HepG2 (cell line): ENCODE measurements at regions not wholly inside any gene's neighbourhood (a gene's known extent, or its start where the extent isn't known, plus 50 kb on each side); places are given as distances from the start of the nearest gene placed in this dataset.

ENCODE experiments used
- ATAC-seq: fragments of 200-7000 bp; cut with Tn5 transposase; 3 replicates; pipeline ENCODE4 v1.9.1; 2020; ENCODE audit warnings: mild to moderate bottlenecking, moderate library complexity
- BruUV-seq: library from RNA; stranded (reverse); fragments of 400-500 nt; replicated peaks from 2 replicates; lab custom pipeline; 2021; lab: Mats Ljungman, UMichigan
- CTCF ChIA-PET: fragments of 300-600 bp; formaldehyde crosslinking; extraction: SDS; loops from one replicate; lab custom pipeline; 2021; ENCODE audit warnings: low total read pairs, inconsistent platforms, low intra/inter-chr PET ratio; lab: Yijun Ruan, JAX
- POLR2A ChIA-PET: fragments of 350-600 bp; sonication (Branson Sonifier 250); formaldehyde crosslinking; loops from one replicate; lab custom pipeline; 2020; ENCODE audit warnings: antibody characterized with exemption, inconsistent platforms; lab: Yijun Ruan, JAX
- DNase-seq: peaks from one replicate; pipeline ENCODE4 v3.0.0-alpha.2; 2015; ENCODE audit warnings: low spot score
- FAIRE-seq: peaks from 3 replicates; lab custom pipeline; 2011; peaks lifted over from hg19 to GRCh38; lab: Jason Lieb, UNC
- H2AFZ ChIP-seq: one replicate; pipeline ENCODE4 v1.6.1; 2011; ENCODE audit warnings: low read length, inconsistent platforms
- H3K27ac ChIP-seq: fragments of 300-600 bp; 3 replicates; pipeline ENCODE4 v1.8.0; 2011; ENCODE audit warnings: mixed run types, mild to moderate bottlenecking, mixed read lengths, low read length, inconsistent platforms; ENCODE audit not compliant: insufficient read depth; ENCODE audit errors: extremely low read length
- H3K27me3 ChIP-seq, 2 experiments: fragments of 200-600 bp in 1 of 2; 2 replicates in 1 of 2; 3 replicates in 1 of 2; pipeline versions ENCODE4 v1.6.0 to v1.8.0; 2011; ENCODE audit warnings: low read length in 2 of 2, mild to moderate bottlenecking in 2 of 2, moderate library complexity in 2 of 2, inconsistent platforms in 1 of 2; ENCODE audit not compliant: insufficient read depth in 2 of 2, control insufficient read depth in 1 of 2
- H3K36me3 ChIP-seq, 2 experiments: fragments of 200-600 bp in 1 of 2; replicated peaks in 1 of 2; 2 replicates in 1 of 2; 3 replicates in 1 of 2; pipeline versions ENCODE4 v1.5.1 to v1.8.0; 2011; ENCODE audit warnings: low read length in 2 of 2, inconsistent platforms in 1 of 2; ENCODE audit not compliant: insufficient read depth in 2 of 2, control insufficient read depth in 1 of 2
- H3K4me1 ChIP-seq: 2 replicates; pipeline ENCODE4 v1.5.1; 2012; ENCODE audit warnings: low read length, inconsistent platforms; ENCODE audit not compliant: insufficient read depth
- H3K4me2 ChIP-seq: 2 replicates; pipeline ENCODE4 v1.6.0; 2011; ENCODE audit warnings: low read depth, low read length, inconsistent platforms
- H3K4me3 ChIP-seq, 3 experiments: fragments of 200-600 bp in 1 of 3; sonication (generic), shearing (Covaris generic) in 1 of 3; replicated peaks in 1 of 3; 2 replicates each; pipeline ENCODE4 v1.5.1; 2011 to 2016; ENCODE audit warnings: low read length in 3 of 3, inconsistent platforms in 2 of 3, low read depth in 2 of 3, mild to moderate bottlenecking in 2 of 3, control low read depth in 1 of 3, mixed read lengths in 1 of 3; ENCODE audit not compliant: insufficient read depth in 1 of 3
- H3K79me2 ChIP-seq: one replicate; pipeline ENCODE4 v1.6.1; 2011; ENCODE audit warnings: low read length, inconsistent platforms; ENCODE audit not compliant: insufficient read depth
- H3K9ac ChIP-seq: 2 replicates; pipeline ENCODE4 v1.6.0; 2011; ENCODE audit warnings: mild to moderate bottlenecking, low read depth, low read length, inconsistent platforms; ENCODE audit not compliant: insufficient read depth
- H3K9me3 ChIP-seq: 2 replicates; pipeline ENCODE4 v1.5.1; 2012; ENCODE audit warnings: mild to moderate bottlenecking, low read length
- H4K20me1 ChIP-seq: 2 replicates; pipeline ENCODE4 v1.6.0; 2011; ENCODE audit warnings: inconsistent platforms, mild to moderate bottlenecking, low read length, moderate library complexity; ENCODE audit not compliant: insufficient read depth
- AGO1 ChIP-seq: fragments of 200-400 bp; formaldehyde crosslinking; IDR thresholded peaks from 2 replicates; pipeline ENCODE4 v1.6.1; 2017; ENCODE audit warnings: mild to moderate bottlenecking, low read depth, low read length, moderate library complexity; ENCODE audit not compliant: poor library complexity, severe bottlenecking
- ATF1 ChIP-seq: IDR thresholded peaks from 2 replicates; pipeline ENCODE4 v1.6.1; 2016; ENCODE audit warnings: mild to moderate bottlenecking, control low read depth
- HMG20B ChIP-seq: conservative IDR thresholded peaks from 2 replicates; pipeline ENCODE4 v1.6.1; 2016; ENCODE audit warnings: missing genetic modification reagents, missing compliant biosample characterization
- KDM2A ChIP-seq: sonication (generic); formaldehyde crosslinking; IDR thresholded peaks from 2 replicates; pipeline ENCODE4 v1.4.0; 2020; ENCODE audit warnings: low read depth, missing genetic modification reagents, borderline replicate concordance
- NRL ChIP-seq: sonication (generic); formaldehyde crosslinking; IDR thresholded peaks from 2 replicates; pipeline ENCODE4 v1.5.0; 2020; ENCODE audit warnings: missing genetic modification reagents, mild to moderate bottlenecking, moderate library complexity, borderline replicate concordance
- PAWR ChIP-seq: sonication (generic); formaldehyde crosslinking; IDR thresholded peaks from 2 replicates; pipeline ENCODE4 v1.4.0; 2020; ENCODE audit warnings: missing genetic modification reagents, mild to moderate bottlenecking, borderline replicate concordance
- RBFOX2 ChIP-seq: fragments of 200-400 bp; formaldehyde crosslinking; IDR thresholded peaks from 2 replicates; pipeline ENCODE4 v1.6.1; 2017; ENCODE audit warnings: low read depth, mild to moderate bottlenecking, low read length
- THAP11 ChIP-seq: IDR thresholded peaks from 2 replicates; pipeline ENCODE4 v1.6.1; 2016; ENCODE audit warnings: missing biosample characterization, missing genetic modification reagents
- ZC3H4 ChIP-seq: sonication (generic); formaldehyde crosslinking; IDR thresholded peaks from 2 replicates; pipeline ENCODE4 v1.4.0; 2020; ENCODE audit warnings: missing genetic modification reagents, borderline replicate concordance
- ZNF235 ChIP-seq: sonication (generic); formaldehyde crosslinking; IDR thresholded peaks from 2 replicates; pipeline ENCODE4 v1.8.1; 2023; ENCODE audit warnings: mild to moderate bottlenecking, missing genetic modification reagents, borderline replicate concordance
- ZNF556 ChIP-seq: sonication (generic); formaldehyde crosslinking; IDR thresholded peaks from 2 replicates; pipeline ENCODE4 v1.4.0; 2020; ENCODE audit warnings: mild to moderate bottlenecking, missing genetic modification reagents, borderline replicate concordance
- ZNF598 ChIP-seq: sonication (generic); formaldehyde crosslinking; IDR thresholded peaks from 2 replicates; pipeline ENCODE4 v1.5.1; 2020; ENCODE audit warnings: mild to moderate bottlenecking, missing genetic modification reagents, borderline replicate concordance
- whole genome bisulfite sequencing: methylation state at CpG from one replicate; pipeline ENCODE4 v1.1.6; 2017; ENCODE audit warnings: low lambda C conversion rate; 5-methylcytosine and 5-hydroxymethylcytosine counted together
- in situ Hi-C: cut with HindIII; loops from 2 replicates; pipeline ENCODE4 v1.10.0; 2017; ENCODE audit warnings: low pct_unique_long_range_greater_than_20kb; ENCODE audit not compliant: extremely low pct_ligation_motif_present
- intact Hi-C: fragments of 100-400 bp; cut with micrococcal nuclease; formaldehyde crosslinking; loops from one replicate; pipeline ENCODE4 v1.10.0; 2022; ENCODE audit not compliant: unreplicated experiment
- TF ChIP-seq, protein P1 (sequence below): sonication (generic); formaldehyde crosslinking; IDR thresholded peaks from 2 replicates; pipeline ENCODE4 v1.4.0; 2020; ENCODE audit warnings: missing genetic modification reagents, borderline replicate concordance
- TF ChIP-seq, protein P2 (sequence below): sonication (generic); formaldehyde crosslinking; IDR thresholded peaks from 2 replicates; pipeline ENCODE4 v1.5.0; 2020; ENCODE audit warnings: missing genetic modification reagents, mild to moderate bottlenecking, borderline replicate concordance

DNA sequence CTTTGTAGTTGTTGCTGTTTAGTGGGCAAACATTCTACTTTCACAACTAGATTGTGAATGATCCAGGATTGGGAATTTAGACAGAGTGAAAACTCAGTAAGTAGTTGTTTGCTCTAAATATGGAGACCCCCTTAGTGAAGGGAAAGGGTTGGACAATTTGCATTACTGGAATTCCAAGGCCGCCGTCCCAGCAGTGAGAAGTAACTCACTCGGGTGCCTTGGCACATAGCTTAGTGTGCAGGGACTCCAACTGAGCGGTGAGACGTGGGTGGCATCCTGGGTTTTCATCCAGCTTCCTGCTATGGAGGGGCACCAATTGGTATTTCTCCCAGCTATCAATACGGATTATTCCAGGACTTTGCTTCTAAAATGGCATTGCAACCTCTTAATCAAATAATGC is 69.7 kb upstream of the FCN1 start (continued):
- TF ChIP-seq, protein P1, sequence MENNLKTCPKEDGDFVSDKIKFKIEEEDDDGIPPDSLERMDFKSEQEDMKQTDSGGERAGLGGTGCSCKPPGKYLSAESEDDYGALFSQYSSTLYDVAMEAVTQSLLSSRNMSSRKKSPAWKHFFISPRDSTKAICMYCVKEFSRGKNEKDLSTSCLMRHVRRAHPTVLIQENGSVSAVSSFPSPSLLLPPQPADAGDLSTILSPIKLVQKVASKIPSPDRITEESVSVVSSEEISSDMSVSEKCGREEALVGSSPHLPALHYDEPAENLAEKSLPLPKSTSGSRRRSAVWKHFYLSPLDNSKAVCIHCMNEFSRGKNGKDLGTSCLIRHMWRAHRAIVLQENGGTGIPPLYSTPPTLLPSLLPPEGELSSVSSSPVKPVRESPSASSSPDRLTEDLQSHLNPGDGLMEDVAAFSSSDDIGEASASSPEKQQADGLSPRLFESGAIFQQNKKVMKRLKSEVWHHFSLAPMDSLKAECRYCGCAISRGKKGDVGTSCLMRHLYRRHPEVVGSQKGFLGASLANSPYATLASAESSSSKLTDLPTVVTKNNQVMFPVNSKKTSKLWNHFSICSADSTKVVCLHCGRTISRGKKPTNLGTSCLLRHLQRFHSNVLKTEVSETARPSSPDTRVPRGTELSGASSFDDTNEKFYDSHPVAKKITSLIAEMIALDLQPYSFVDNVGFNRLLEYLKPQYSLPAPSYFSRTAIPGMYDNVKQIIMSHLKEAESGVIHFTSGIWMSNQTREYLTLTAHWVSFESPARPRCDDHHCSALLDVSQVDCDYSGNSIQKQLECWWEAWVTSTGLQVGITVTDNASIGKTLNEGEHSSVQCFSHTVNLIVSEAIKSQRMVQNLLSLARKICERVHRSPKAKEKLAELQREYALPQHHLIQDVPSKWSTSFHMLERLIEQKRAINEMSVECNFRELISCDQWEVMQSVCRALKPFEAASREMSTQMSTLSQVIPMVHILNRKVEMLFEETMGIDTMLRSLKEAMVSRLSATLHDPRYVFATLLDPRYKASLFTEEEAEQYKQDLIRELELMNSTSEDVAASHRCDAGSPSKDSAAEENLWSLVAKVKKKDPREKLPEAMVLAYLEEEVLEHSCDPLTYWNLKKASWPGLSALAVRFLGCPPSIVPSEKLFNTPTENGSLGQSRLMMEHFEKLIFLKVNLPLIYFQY (CRISPR knock-in tag), result no peak
- no peak for TF ChIP-seq HMG20B (CRISPR knock-in tag)
- TF ChIP-seq RBFOX2, result no peak
- TF ChIP-seq, protein P2, sequence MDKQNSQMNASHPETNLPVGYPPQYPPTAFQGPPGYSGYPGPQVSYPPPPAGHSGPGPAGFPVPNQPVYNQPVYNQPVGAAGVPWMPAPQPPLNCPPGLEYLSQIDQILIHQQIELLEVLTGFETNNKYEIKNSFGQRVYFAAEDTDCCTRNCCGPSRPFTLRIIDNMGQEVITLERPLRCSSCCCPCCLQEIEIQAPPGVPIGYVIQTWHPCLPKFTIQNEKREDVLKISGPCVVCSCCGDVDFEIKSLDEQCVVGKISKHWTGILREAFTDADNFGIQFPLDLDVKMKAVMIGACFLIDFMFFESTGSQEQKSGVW (CRISPR knock-in tag), result no peak

DNA sequence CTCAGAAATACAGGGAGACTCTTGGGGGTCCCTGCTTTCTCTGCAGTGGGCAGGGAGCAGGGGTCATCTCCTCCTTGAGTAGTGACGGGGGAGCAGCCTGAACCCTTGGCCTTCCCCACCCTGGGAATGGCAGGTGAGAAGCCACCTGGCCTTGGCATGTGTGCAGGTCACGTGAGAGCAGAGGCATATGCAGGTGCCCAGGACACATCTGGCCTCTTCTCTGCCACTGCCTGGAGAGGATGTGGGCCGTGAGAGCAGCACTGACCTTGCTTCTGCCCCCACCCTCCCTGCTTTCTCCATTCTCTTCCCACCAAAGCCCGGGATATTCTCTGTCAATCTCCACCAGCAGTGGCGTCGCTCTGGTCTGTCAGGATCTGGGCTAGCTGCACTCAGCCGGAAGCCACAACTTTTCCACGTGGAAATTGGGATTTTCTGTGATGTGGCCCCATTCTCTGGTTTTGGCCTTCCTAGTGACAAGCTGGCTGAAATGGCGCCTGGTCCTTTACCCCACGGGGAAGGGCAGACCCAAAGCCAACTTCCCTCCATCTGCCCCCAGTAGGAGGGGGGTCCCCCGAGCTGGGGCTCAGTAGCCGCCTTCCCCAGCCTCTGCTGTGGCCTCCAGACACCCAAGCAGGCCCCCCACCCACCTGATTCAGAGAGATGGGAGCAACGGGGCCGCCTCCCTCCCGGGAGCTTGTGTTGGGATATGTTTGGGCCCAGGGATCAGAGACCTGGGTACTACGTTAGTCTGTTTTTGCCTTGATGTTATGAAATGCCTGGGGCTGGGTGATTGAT is 70.4 kb upstream of the FCN1 start:
- Histone ChIP-seq H3K36me3 (no peaks in the 10 kb centered on the region), H3K27ac (no peak overlapping the region), H3K27me3 (peaks cover 3 to 15% of the 10 kb centered on the region in 2 experiments; a peak in 4 of 5 replicates), H3K9ac (no peak overlapping the region), H3K79me2 (no peaks in the 10 kb centered on the region), H2AFZ (no peak overlapping the region), H3K4me1 (no peaks in the 10 kb centered on the region), H3K9me3 (peaks cover 11% of the 10 kb centered on the region; the same call in 1 of the 2 replicates), H3K4me3 (no peak overlapping the region), H4K20me1 (no peaks in the 10 kb centered on the region), H3K4me2 (no peak overlapping the region)
- intact Hi-C loops, result no loop called here
- CTCF ChIA-PET, result no interaction called here
- POLR2A ChIA-PET, result no interaction called here
- in situ Hi-C loops, result no loop called here
- WGBS, result 0% methylated on average over 5 of the region's 16 CpGs
- no peak for FAIRE-seq
- ATAC-seq, result no peak
- DNase-seq, result no peak
- BruUV-seq, result no TSS peak
- no peak for TF ChIP-seq NRL
- no peak for TF ChIP-seq KDM2A (CRISPR knock-in tag)
- TF ChIP-seq ATF1 (CRISPR knock-in tag), result no peak
- no peak for TF ChIP-seq ZNF556
- no peak for TF ChIP-seq ZNF235 (CRISPR knock-in tag)
- no peak for TF ChIP-seq ZC3H4
- no peak for TF ChIP-seq ZNF598 (CRISPR knock-in tag)
- no peak for TF ChIP-seq PAWR (CRISPR knock-in tag)
- no peak for TF ChIP-seq THAP11
- TF ChIP-seq AGO1, result no peak
